WI38 (cell line): ENCODE measurements at regions not wholly inside any gene's neighbourhood (a gene's known extent, or its start where the extent isn't known, plus 50 kb on each side); places are given as distances from the start of the nearest gene placed in this dataset.
"Not testable (repeated sequence)": the region's sequence is repeated elsewhere in the genome, so short reads cannot be mapped to it uniquely, and the experiment has no call there.

Experiments
- H3K4me3 ChIP-seq: 2 replicates; pipeline ENCODE4 v1.5.1; 2011; ENCODE audit warnings: low read depth, mild to moderate bottlenecking, control low read depth, low read length
- TF ChIP-seq, protein P1 (sequence below): IDR thresholded peaks from 2 replicates; pipeline ENCODE4 v1.5.1; 2012; ENCODE audit warnings: low read depth, mild to moderate bottlenecking, control low read depth, low read length

DNA sequence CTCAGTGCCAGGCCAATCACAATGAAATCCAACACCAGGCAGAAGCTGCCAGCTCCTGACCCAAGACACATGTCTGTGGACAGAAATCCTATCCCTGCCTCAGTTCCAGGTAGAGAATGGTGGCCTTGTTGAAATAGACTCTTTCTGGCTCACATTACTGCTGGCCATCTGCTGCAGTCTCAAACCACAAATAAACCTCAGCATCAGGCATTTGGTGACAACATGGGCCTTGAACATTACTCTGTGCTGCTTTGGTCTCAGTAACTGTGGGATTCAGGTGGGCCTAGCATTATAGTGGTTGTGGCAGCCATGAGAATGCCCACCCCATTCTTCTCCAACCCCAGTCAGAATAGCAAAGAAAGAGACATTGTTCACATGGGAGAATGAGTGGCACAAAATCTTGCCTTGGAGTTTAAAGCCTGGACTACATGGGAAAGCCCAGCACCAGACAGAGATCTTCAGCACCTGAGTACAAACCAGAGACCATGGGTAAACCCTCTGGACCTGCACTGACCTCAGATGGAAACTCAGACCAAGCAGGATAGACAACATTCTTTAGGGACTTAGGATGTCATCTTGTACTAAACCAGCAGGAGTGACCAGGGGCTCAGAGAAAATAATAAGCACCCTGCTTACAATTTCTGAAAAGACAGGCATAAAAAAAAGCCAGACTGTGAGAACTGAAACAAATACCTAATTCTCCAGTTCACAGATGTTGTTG lies 50.4 kb upstream of the TRAM1L1 start:
- TF ChIP-seq, protein P1, sequence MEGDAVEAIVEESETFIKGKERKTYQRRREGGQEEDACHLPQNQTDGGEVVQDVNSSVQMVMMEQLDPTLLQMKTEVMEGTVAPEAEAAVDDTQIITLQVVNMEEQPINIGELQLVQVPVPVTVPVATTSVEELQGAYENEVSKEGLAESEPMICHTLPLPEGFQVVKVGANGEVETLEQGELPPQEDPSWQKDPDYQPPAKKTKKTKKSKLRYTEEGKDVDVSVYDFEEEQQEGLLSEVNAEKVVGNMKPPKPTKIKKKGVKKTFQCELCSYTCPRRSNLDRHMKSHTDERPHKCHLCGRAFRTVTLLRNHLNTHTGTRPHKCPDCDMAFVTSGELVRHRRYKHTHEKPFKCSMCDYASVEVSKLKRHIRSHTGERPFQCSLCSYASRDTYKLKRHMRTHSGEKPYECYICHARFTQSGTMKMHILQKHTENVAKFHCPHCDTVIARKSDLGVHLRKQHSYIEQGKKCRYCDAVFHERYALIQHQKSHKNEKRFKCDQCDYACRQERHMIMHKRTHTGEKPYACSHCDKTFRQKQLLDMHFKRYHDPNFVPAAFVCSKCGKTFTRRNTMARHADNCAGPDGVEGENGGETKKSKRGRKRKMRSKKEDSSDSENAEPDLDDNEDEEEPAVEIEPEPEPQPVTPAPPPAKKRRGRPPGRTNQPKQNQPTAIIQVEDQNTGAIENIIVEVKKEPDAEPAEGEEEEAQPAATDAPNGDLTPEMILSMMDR, result no peak
- no peak overlapping the region for H3K4me3 ChIP-seq

- TF ChIP-seq, protein P1, result no peak
- no peak overlapping the region for H3K4me3 ChIP-seq
Observed at GRCh38 chr4:117137145-117137544, 51.8 kb upstream of the TRAM1L1 start.

GRCh38 chr4:117138732-117139131 lies 53.4 kb upstream of the TRAM1L1 start:
- H3K4me3 ChIP-seq, result not testable (repeated sequence)

DNA sequence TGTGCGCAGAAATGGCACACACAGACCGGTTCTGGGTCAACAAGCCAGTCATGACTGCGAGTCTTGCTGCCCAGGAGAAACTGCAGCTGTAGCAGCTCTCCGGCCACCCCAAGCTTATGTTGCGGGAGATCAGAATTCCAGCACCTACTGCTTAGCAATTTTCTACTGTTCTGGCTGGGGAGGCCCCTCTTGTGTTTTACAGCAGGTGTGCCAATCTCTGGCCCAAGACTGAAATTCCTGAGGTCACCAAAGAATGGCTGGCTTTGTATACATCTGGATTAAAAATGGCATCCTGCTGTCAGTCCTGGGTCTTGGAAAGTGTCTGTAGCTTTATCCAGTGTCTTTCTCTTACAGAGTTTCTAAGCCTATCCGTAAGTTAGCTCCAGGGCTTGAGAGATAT lies 68.9 kb upstream of the TRAM1L1 start:
- TF ChIP-seq, protein P1, result no peak
- H3K4me3 ChIP-seq, result no peak overlapping the region

DNA sequence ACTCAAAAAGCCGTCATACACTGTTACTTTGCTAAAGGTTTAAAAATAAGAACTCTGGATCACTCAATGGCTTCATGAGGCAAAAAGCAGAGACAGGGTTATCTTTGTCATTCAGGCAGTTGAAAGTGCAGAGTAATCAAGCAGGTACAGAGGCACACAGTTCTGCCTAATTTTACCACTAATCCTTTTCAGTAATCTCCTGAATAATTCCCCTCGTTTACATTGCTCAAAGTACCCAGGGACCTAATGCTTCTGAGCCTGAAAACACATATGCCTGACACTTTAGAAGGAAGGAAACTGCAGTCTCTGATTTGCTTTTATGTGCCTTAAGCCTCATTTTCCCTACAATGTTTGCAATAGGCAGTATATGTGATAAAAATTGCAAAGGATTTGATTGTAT lies 71.4 kb upstream of the TRAM1L1 start:
- no peak overlapping the region for H3K4me3 ChIP-seq
- TF ChIP-seq, protein P1, result no peak

- H3K4me3 ChIP-seq, result no peak overlapping the region
- TF ChIP-seq, protein P1, result no peak
Observed at GRCh38 chr4:117157360-117157759, 72.0 kb upstream of the TRAM1L1 start.

DNA sequence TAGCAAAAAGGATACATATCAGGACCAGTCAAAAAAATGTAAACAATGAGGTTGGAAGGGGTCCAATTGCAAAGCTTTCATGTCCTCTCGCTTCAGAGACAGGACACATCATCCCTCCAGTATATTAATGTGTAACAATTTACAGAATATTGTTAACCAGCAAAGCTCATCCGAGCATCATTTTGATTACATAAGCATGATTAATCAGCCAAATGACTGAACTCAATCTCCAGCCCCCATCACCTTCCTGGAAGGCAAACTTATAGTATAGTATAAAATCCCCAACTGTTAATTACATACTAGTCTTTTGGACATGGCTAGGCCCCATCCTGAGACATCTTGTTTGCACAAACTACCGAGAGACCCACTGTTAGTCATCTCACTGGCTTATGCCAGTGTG lies 77.6 kb upstream of the TRAM1L1 start:
- TF ChIP-seq, protein P1, result no peak
- no peak overlapping the region for H3K4me3 ChIP-seq

DNA sequence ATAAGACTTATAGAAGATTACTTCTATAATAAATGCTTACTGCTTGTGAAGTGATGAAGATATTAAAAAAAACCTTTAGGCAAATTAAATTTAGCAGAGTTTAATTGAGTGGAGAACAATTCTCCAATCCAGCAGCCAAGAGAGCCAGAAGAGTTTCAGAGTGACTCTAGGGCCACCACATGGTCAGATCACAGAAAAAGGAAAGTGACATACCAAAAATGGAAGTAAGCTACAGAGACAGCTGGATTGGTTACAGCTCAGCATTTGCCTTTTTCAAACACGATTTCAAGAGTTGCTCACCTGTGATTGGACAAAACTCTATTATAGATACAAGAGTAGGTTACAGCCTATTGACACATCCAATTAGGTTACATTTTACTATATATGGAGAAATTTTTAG lies 79.0 kb upstream of the TRAM1L1 start:
- H3K4me3 ChIP-seq, result no peak overlapping the region
- TF ChIP-seq, protein P1, result no peak

GRCh38 chr4:117175369-117175768 lies 90.0 kb upstream of the TRAM1L1 start:
- not testable (repeated sequence) for H3K4me3 ChIP-seq
